Chondrocyte (in vitro differentiated cells): ENCODE measurements at regions not wholly inside any gene's neighbourhood (a gene's known extent, or its start where the extent isn't known, plus 50 kb on each side); places are given as distances from the start of the nearest gene placed in this dataset.

Source experiments
- DNase-seq: peaks from one replicate; pipeline ENCODE4 v3.0.0; 2021; ENCODE audit warnings: mixed read lengths, low spot score
- H3K27ac Mint-ChIP-seq: one replicate; pipeline ENCODE4 v1.8.0; 2021; ENCODE audit warnings: mild to moderate bottlenecking, moderate library complexity, mixed read lengths; ENCODE audit not compliant: unreplicated experiment
- H3K27me3 Mint-ChIP-seq: 2 replicates; pipeline ENCODE4 v1.8.0; 2021; ENCODE audit warnings: low read depth, mixed read lengths
- H3K36me3 Mint-ChIP-seq: 2 replicates; pipeline ENCODE4 v1.8.0; 2021; ENCODE audit warnings: low read depth, mixed read lengths
- H3K4me1 Mint-ChIP-seq: 2 replicates; pipeline ENCODE4 v1.8.0; 2021; ENCODE audit warnings: low read depth, mild to moderate bottlenecking, mixed read lengths
- H3K4me3 Mint-ChIP-seq: one replicate; pipeline ENCODE4 v1.8.0; 2021; ENCODE audit warnings: mild to moderate bottlenecking, moderate library complexity, mixed read lengths; ENCODE audit not compliant: unreplicated experiment
- H3K9me3 Mint-ChIP-seq: 2 replicates; pipeline ENCODE4 v1.8.0; 2021; ENCODE audit warnings: low read depth, mixed read lengths
- CTCF ChIP-seq: fragments of 200-600 bp; sonication (generic); IDR thresholded peaks from 2 replicates; pipeline ENCODE4 v1.5.0; 2021; ENCODE audit warnings: antibody characterized with exemption, mild to moderate bottlenecking, moderate library complexity

- H3K4me3 Mint-ChIP-seq = no peak overlapping the region
- no peaks in the 10 kb centered on the region for H3K4me1 Mint-ChIP-seq
- no peaks in the 10 kb centered on the region for H3K9me3 Mint-ChIP-seq
- H3K27ac Mint-ChIP-seq = no peak overlapping the region
- no peaks in the 10 kb centered on the region for H3K36me3 Mint-ChIP-seq
- no peak for TF ChIP-seq CTCF
- DNase-seq = no peak
- peaks cover 4% of the 10 kb centered on the region for H3K27me3 Mint-ChIP-seq
Measured at GRCh38 chr5:155838394-155838793, 488.6 kb upstream of the SGCD start.

GRCh38 chr5:155839251-155840037, 487.5 kb upstream of the SGCD start:
- H3K27ac Mint-ChIP-seq = no peak overlapping the region
- no peaks in the 10 kb centered on the region for H3K4me1 Mint-ChIP-seq
- TF ChIP-seq CTCF = no peak
- H3K9me3 Mint-ChIP-seq = no peaks in the 10 kb centered on the region
- no peak overlapping the region for H3K4me3 Mint-ChIP-seq
- no peaks in the 10 kb centered on the region for H3K36me3 Mint-ChIP-seq
- H3K27me3 Mint-ChIP-seq = peaks cover 4% of the 10 kb centered on the region
- DNase-seq = no peak

GRCh38 chr5:155844542-155844941, 482.4 kb upstream of the SGCD start:
- no peak for DNase-seq
- TF ChIP-seq CTCF = no peak
- H3K9me3 Mint-ChIP-seq = no peaks in the 10 kb centered on the region
- no peak overlapping the region for H3K27ac Mint-ChIP-seq
- no peaks in the 10 kb centered on the region for H3K27me3 Mint-ChIP-seq
- H3K4me1 Mint-ChIP-seq = no peaks in the 10 kb centered on the region
- no peak overlapping the region for H3K4me3 Mint-ChIP-seq
- no peaks in the 10 kb centered on the region for H3K36me3 Mint-ChIP-seq

GRCh38 chr5:155850370-155850769, 476.6 kb upstream of the SGCD start:
- no peaks in the 10 kb centered on the region for H3K36me3 Mint-ChIP-seq
- H3K27ac Mint-ChIP-seq = no peak overlapping the region
- peaks cover 2% of the 10 kb centered on the region for H3K27me3 Mint-ChIP-seq
- no peaks in the 10 kb centered on the region for H3K4me1 Mint-ChIP-seq
- H3K4me3 Mint-ChIP-seq = no peak overlapping the region
- H3K9me3 Mint-ChIP-seq = no peaks in the 10 kb centered on the region
- no peak for DNase-seq
- TF ChIP-seq CTCF = no peak

GRCh38 chr5:155866971-155867370, 460.0 kb upstream of the SGCD start:
- no peak for DNase-seq
- H3K27me3 Mint-ChIP-seq = peaks cover 5% of the 10 kb centered on the region
- no peak overlapping the region for H3K27ac Mint-ChIP-seq
- no peaks in the 10 kb centered on the region for H3K9me3 Mint-ChIP-seq
- no peak for TF ChIP-seq CTCF
- H3K4me1 Mint-ChIP-seq = no peaks in the 10 kb centered on the region
- H3K36me3 Mint-ChIP-seq = no peaks in the 10 kb centered on the region
- no peak overlapping the region for H3K4me3 Mint-ChIP-seq
